Left ventricle myocardium inferior (tissue), 1 donor: ENCODE measurements at regions not wholly inside any gene's neighbourhood (a gene's known extent, or its start where the extent isn't known, plus 50 kb on each side); places are given as distances from the start of the nearest gene placed in this dataset.

Source experiments
- DNase-seq: peaks from one replicate; pipeline ENCODE4 v3.0.0-alpha.2; 2020
- H3K27ac ChIP-seq: fragments of 200-600 bp; replicated peaks from 2 replicates; pipeline ENCODE4 v1.8.0; 2021
- H3K27me3 ChIP-seq: fragments of 200-600 bp; 2 replicates; pipeline ENCODE4 v1.8.0; 2021; ENCODE audit warnings: low read depth
- H3K36me3 ChIP-seq: fragments of 200-600 bp; 2 replicates; pipeline ENCODE4 v1.8.0; 2021
- H3K4me1 ChIP-seq: fragments of 200-600 bp; 2 replicates; pipeline ENCODE4 v1.8.0; 2021
- H3K4me3 ChIP-seq: fragments of 200-600 bp; 2 replicates; pipeline ENCODE4 v1.8.0; 2021; ENCODE audit warnings: mild to moderate bottlenecking, moderate library complexity
- H3K9me3 ChIP-seq: fragments of 200-600 bp; replicated peaks from 2 replicates; pipeline ENCODE4 v1.8.0; 2021
- intact Hi-C: fragments of 100-400 bp; cut with micrococcal nuclease; formaldehyde crosslinking; loops from one replicate; pipeline ENCODE4 v1.11.0; 2022
- TF ChIP-seq, protein P1 (sequence below): fragments of 200-600 bp; IDR thresholded peaks from 2 replicates; pipeline ENCODE4 v1.8.0; 2021; ENCODE audit warnings: antibody characterized with exemption, mild to moderate bottlenecking, borderline replicate concordance
- donor health status: DM: no; HTN: yes; CAD: no; lungs with severe emphysema.

DNA sequence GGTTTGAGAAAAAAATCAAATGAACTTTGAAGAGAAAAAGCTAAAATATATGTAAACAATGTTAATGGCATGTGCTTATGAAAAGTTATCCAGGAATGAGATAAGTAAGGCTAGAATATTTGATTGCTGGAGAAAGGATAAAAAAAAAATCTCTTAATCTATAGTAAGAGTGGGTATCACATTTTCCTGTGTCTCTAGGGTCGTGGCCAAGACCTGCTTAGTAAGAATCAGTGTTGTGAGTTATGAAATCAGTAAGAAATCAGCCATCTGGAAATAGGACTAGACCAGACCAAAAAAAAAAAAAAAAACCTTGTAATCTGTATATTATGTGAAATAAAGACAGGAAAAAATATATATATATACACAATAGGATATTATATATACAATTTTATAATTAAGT, 1153.9 kb downstream of the CDH11 start:
- H3K9me3 ChIP-seq = no peaks in the 10 kb centered on the region
- H3K4me3 ChIP-seq = no peak overlapping the region
- no peaks in the 10 kb centered on the region for H3K27me3 ChIP-seq
- TF ChIP-seq, protein P1, sequence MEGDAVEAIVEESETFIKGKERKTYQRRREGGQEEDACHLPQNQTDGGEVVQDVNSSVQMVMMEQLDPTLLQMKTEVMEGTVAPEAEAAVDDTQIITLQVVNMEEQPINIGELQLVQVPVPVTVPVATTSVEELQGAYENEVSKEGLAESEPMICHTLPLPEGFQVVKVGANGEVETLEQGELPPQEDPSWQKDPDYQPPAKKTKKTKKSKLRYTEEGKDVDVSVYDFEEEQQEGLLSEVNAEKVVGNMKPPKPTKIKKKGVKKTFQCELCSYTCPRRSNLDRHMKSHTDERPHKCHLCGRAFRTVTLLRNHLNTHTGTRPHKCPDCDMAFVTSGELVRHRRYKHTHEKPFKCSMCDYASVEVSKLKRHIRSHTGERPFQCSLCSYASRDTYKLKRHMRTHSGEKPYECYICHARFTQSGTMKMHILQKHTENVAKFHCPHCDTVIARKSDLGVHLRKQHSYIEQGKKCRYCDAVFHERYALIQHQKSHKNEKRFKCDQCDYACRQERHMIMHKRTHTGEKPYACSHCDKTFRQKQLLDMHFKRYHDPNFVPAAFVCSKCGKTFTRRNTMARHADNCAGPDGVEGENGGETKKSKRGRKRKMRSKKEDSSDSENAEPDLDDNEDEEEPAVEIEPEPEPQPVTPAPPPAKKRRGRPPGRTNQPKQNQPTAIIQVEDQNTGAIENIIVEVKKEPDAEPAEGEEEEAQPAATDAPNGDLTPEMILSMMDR = no peak
- no peak overlapping the region for H3K27ac ChIP-seq
- no peaks in the 10 kb centered on the region for H3K4me1 ChIP-seq
- H3K36me3 ChIP-seq = no peaks in the 10 kb centered on the region
- DNase-seq = no peak
- intact Hi-C loops = no loop called here

DNA sequence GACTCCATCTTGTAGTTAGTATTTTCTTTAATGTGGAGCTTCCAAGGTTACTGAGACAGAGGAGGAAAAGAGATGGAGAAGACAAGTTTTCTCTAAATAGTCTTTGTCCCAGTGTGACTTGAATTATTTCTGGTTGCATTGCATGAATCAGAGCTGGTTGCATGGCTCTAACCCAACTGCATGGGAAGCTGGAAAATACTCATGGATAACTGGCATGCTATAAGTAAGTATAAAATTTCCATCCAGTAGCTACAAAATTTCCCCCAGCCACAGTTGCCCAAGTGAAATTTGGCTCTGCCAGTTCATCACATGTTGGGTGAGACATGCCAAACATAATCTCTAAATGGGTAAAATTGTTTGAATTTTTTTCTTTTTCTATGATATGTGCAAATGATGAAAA, 1161.5 kb downstream of the CDH11 start:
- intact Hi-C loops = no loop called here
- no peaks in the 10 kb centered on the region for H3K36me3 ChIP-seq
- no peak for DNase-seq
- no peaks in the 10 kb centered on the region for H3K4me1 ChIP-seq
- no peak overlapping the region for H3K4me3 ChIP-seq
- no peaks in the 10 kb centered on the region for H3K27me3 ChIP-seq
- TF ChIP-seq, protein P1 = no peak
- no peaks in the 10 kb centered on the region for H3K9me3 ChIP-seq
- H3K27ac ChIP-seq = no peak overlapping the region

DNA sequence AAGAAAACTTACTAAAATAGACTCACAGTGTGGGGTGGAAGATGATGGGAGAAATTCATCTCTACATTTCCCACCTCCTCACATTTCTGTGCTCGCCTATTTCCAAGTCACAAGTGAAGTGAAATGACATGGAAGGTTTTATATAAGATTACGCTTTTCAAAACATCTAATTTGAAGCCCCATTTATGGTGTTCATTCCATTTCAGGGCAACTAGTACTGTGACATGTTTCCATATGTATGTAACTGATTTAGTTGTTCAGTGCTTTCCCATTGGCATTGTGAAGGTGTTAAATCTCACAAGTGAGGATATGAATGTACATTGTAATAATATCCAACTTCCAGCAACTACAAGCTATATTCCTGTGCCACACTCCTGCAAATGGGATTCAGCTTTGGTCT, 1174.8 kb downstream of the CDH11 start:
- Histone ChIP-seq H3K9me3 (no peaks in the 10 kb centered on the region), H3K36me3 (no peaks in the 10 kb centered on the region), H3K4me3 (no peak overlapping the region), H3K4me1 (no peaks in the 10 kb centered on the region), H3K27me3 (no peaks in the 10 kb centered on the region), H3K27ac (no peak overlapping the region)
- no peak for DNase-seq
- TF ChIP-seq, protein P1 = no peak
- intact Hi-C loops = no loop called here

DNA sequence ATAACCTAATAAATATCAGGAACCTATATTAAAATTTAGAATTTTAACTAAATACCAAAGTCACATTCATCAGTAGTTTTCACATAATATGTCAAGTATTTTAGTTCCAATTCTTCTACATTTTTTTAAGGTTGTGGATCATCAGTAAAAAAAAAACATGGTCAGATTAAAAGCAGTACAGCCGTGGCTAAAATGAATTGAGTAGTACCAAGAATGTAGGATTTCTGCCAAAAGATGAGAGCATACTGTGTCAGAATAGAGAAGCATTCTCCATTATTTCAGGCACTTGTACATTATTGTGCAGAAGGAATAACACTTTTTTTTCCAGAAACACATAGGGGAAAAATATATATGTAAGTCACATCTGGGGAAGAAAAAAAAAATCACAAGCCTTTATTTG, 1176.1 kb downstream of the CDH11 start:
- no peak for DNase-seq
- no peak overlapping the region for H3K27ac ChIP-seq
- no peaks in the 10 kb centered on the region for H3K36me3 ChIP-seq
- H3K27me3 ChIP-seq = no peaks in the 10 kb centered on the region
- TF ChIP-seq, protein P1 = no peak
- no peaks in the 10 kb centered on the region for H3K4me1 ChIP-seq
- H3K4me3 ChIP-seq = no peak overlapping the region
- H3K9me3 ChIP-seq = no peaks in the 10 kb centered on the region
- intact Hi-C loops = no loop called here

DNA sequence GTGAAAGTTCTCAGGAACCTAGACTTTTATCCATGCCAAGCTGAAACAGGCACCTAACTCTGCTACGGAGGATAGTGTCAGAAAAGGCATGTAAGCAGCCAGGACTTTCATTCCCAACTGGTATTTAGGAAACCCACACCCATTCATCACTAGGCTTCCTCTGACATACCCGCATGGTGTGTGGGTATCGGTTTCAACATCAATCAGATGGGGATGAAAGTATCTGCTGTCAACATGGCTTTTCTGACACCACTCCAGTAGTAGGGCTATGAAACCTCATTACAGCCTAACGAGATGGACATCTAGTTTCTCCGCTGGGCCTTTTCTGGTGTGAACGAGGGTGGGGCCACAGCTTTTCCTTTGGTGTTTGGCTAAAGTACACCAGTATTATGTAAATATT, 1178.3 kb downstream of the CDH11 start:
- no peaks in the 10 kb centered on the region for H3K9me3 ChIP-seq
- intact Hi-C loops = no loop called here
- H3K4me3 ChIP-seq = no peak overlapping the region
- no peaks in the 10 kb centered on the region for H3K36me3 ChIP-seq
- H3K27me3 ChIP-seq = no peaks in the 10 kb centered on the region
- no peaks in the 10 kb centered on the region for H3K4me1 ChIP-seq
- no peak overlapping the region for H3K27ac ChIP-seq
- no peak for DNase-seq
- TF ChIP-seq, protein P1 = no peak

DNA sequence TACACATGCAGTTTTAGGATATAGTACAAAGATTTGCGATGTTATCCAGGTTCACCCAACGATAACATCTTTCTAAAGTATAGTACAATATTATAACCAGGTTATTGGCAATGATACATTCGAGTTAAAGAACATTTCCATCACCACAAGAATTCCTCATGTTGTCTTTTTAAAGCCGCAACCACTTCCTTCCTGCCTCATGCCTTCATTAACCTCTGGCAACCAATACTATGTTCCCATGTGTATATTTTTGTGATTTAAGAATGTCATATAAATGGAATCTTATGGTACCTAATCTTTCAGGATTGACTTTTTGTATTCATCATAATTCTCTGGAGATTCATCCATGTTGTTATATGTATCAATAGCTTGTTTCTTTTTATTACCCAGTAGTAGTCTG, 1183.2 kb downstream of the CDH11 start:
- Histone ChIP-seq H3K4me3 (no peak overlapping the region), H3K36me3 (no peaks in the 10 kb centered on the region), H3K9me3 (no peaks in the 10 kb centered on the region), H3K27ac (no peak overlapping the region), H3K27me3 (no peaks in the 10 kb centered on the region), H3K4me1 (no peaks in the 10 kb centered on the region)
- intact Hi-C loops = no loop called here
- TF ChIP-seq, protein P1 = no peak
- DNase-seq = no peak
